Naive thymus-derived CD8-positive, alpha-beta T cell (primary cell): ENCODE measurements at regions not wholly inside any gene's neighbourhood (a gene's known extent, or its start where the extent isn't known, plus 50 kb on each side); places are given as distances from the start of the nearest gene placed in this dataset.
"Not testable (repeated sequence)": the region's sequence is repeated elsewhere in the genome, so short reads cannot be mapped to it uniquely, and the experiment has no call there.

ENCODE experiments used
- ATAC-seq, 2 donors: fragments of 150-1000 bp; cut with Tn5 transposase in 1 of 2; sonication (Bioruptor Pico), chemical (Tn5 transposase) in 1 of 2; 1 replicate in 1 of 2; 2 replicates in 1 of 2; pipeline ENCODE4 v1.10.0; 2021; ENCODE audit warnings: mild to moderate bottlenecking in 2 of 2, moderate library complexity in 2 of 2
- POLR2A ChIA-PET: fragments of 350-600 bp; sonication (Branson Sonifier 250); formaldehyde crosslinking; loops from one replicate; lab custom pipeline; 2021; ENCODE audit warnings: antibody characterized with exemption; lab: Charles Lee
- DNase-seq, 10 donors: peaks; one replicate each; pipeline versions ENCODE4 v3.0.0 to v3.0.0-alpha.2; 2020 to 2022
- H3K27ac Mint-ChIP-seq, 10 donors: one replicate each; pipeline ENCODE4 v1.8.0; 2020 to 2022; ENCODE audit warnings: mild to moderate bottlenecking in 10 of 10, mixed read lengths in 10 of 10, moderate library complexity in 4 of 10, inconsistent platforms in 1 of 10
- H3K27me3 Mint-ChIP-seq, 5 donors: one replicate each; pipeline ENCODE4 v1.8.0; 2021 to 2022; ENCODE audit warnings: mixed read lengths in 5 of 5
- H3K36me3 Mint-ChIP-seq, 3 donors: one replicate each; pipeline ENCODE4 v1.8.0; 2020 to 2022; ENCODE audit warnings: mixed read lengths in 3 of 3, mild to moderate bottlenecking in 2 of 3, inconsistent platforms in 1 of 3
- H3K4me1 Mint-ChIP-seq, 4 donors: one replicate each; pipeline ENCODE4 v1.8.0; 2021 to 2022; ENCODE audit warnings: mixed read lengths in 4 of 4
- H3K4me3 Mint-ChIP-seq, 10 donors: one replicate each; pipeline ENCODE4 v1.8.0; 2020 to 2022; ENCODE audit warnings: mild to moderate bottlenecking in 10 of 10, mixed read lengths in 10 of 10, moderate library complexity in 6 of 10, inconsistent platforms in 1 of 10
- H3K9me3 Mint-ChIP-seq, 9 donors: one replicate each; pipeline ENCODE4 v1.8.0; 2020 to 2022; ENCODE audit warnings: mixed read lengths in 9 of 9, mild to moderate bottlenecking in 3 of 9, inconsistent platforms in 1 of 9, moderate library complexity in 1 of 9

GRCh38 chr11:100594320-100594719 is 92.8 kb upstream of the ARHGAP42 start:
- Mint-ChIP-seq H3K36me3 (no peaks in the 10 kb centered on the region), H3K9me3 (peaks cover 0 to 16% (median 0%) of the 10 kb centered on the region in 9 donors), H3K4me3 (no peak overlapping the region), H3K27ac (no peak overlapping the region), H3K4me1 (no peaks in the 10 kb centered on the region), H3K27me3 (peaks cover 0 to 2% (median 0%) of the 10 kb centered on the region in 5 donors)
- no peak for DNase-seq
- no peak for ATAC-seq
- POLR2A ChIA-PET, result no interaction called here

GRCh38 chr11:100600941-100601340 is 86.1 kb upstream of the ARHGAP42 start:
- Mint-ChIP-seq H3K9me3 (peaks cover 0 to 14% (median 0%) of the 10 kb centered on the region in 9 donors), H3K36me3 (no peaks in the 10 kb centered on the region), H3K4me3 (no peak overlapping the region), H3K27me3 (peaks cover 0 to 7% (median 1%) of the 10 kb centered on the region in 5 donors), H3K27ac (no peak overlapping the region), H3K4me1 (no peaks in the 10 kb centered on the region)
- ATAC-seq (no peak), DNase-seq (no peak)
- POLR2A ChIA-PET, result no interaction called here

GRCh38 chr11:100602716-100603115 is 84.4 kb upstream of the ARHGAP42 start:
- DNase-seq (no peak), ATAC-seq (no peak)
- peaks cover 0 to 7% (median 1%) of the 10 kb centered on the region in 5 donors for H3K27me3 Mint-ChIP-seq
- H3K27ac Mint-ChIP-seq, result no peak overlapping the region
- no peaks in the 10 kb centered on the region for H3K4me1 Mint-ChIP-seq
- H3K4me3 Mint-ChIP-seq, result no peak overlapping the region
- H3K9me3 Mint-ChIP-seq, result peaks cover 0 to 10% (median 0%) of the 10 kb centered on the region in 9 donors
- H3K36me3 Mint-ChIP-seq, result no peaks in the 10 kb centered on the region
- POLR2A ChIA-PET, result no interaction called here

- peaks cover 0 to 38% (median 5%) of the 10 kb centered on the region in 9 donors for H3K9me3 Mint-ChIP-seq
- H3K4me1 Mint-ChIP-seq, H3K4me3 Mint-ChIP-seq, POLR2A ChIA-PET, DNase-seq, H3K27ac Mint-ChIP-seq, ATAC-seq, H3K27me3 Mint-ChIP-seq, H3K36me3 Mint-ChIP-seq: not testable (repeated sequence)
Observed at GRCh38 chr11:100607761-100608160, 79.3 kb upstream of the ARHGAP42 start.

- no peak overlapping the region for H3K27ac Mint-ChIP-seq
- H3K36me3 Mint-ChIP-seq, result peaks cover 0 to 5% (median 0%) of the 10 kb centered on the region in 3 donors
- DNase-seq (no peak), ATAC-seq (no peak)
- H3K27me3 Mint-ChIP-seq, result no peaks in the 10 kb centered on the region
- POLR2A ChIA-PET, result no interaction called here
- H3K4me1 Mint-ChIP-seq, result peaks cover 0 to 4% (median 0%) of the 10 kb centered on the region in 4 donors
- peaks cover 0 to 48% (median 5%) of the 10 kb centered on the region in 9 donors for H3K9me3 Mint-ChIP-seq
- no peak overlapping the region for H3K4me3 Mint-ChIP-seq
Observed at GRCh38 chr11:100612766-100613165, 74.3 kb upstream of the ARHGAP42 start.

- no peak for ATAC-seq
- peaks cover 0 to 4% (median 0%) of the 10 kb centered on the region in 5 donors for H3K27me3 Mint-ChIP-seq
- H3K27ac Mint-ChIP-seq, result no peak overlapping the region
- DNase-seq, result no peak
- H3K4me1 Mint-ChIP-seq, result no peaks in the 10 kb centered on the region
- POLR2A ChIA-PET, result no interaction called here
- no peak overlapping the region for H3K4me3 Mint-ChIP-seq
- peaks cover 0 to 14% (median 0%) of the 10 kb centered on the region in 3 donors for H3K36me3 Mint-ChIP-seq
- H3K9me3 Mint-ChIP-seq, result peaks cover 9 to 28% (median 21%) of the 10 kb centered on the region in 9 donors
Observed at GRCh38 chr11:100618914-100619313, 68.2 kb upstream of the ARHGAP42 start.

- Mint-ChIP-seq H3K36me3 (peaks cover 0 to 19% (median 0%) of the 10 kb centered on the region in 3 donors), H3K27ac (no peak overlapping the region), H3K4me1 (no peaks in the 10 kb centered on the region), H3K4me3 (no peak overlapping the region), H3K9me3 (peaks cover 12 to 33% (median 25%) of the 10 kb centered on the region in 9 donors), H3K27me3 (peaks cover 0 to 4% (median 0%) of the 10 kb centered on the region in 5 donors)
- POLR2A ChIA-PET, result no interaction called here
- DNase-seq (no peak), ATAC-seq (no peak)
Observed at GRCh38 chr11:100619484-100619883, 67.6 kb upstream of the ARHGAP42 start.

GRCh38 chr11:100622404-100622803 is 64.7 kb upstream of the ARHGAP42 start:
- ATAC-seq (no peak), DNase-seq (no peak)
- POLR2A ChIA-PET, result no interaction called here
- peaks cover 0 to 22% (median 0%) of the 10 kb centered on the region in 3 donors for H3K36me3 Mint-ChIP-seq
- peaks cover 0 to 4% (median 0%) of the 10 kb centered on the region in 5 donors for H3K27me3 Mint-ChIP-seq
- no peaks in the 10 kb centered on the region for H3K4me1 Mint-ChIP-seq
- no peak overlapping the region for H3K4me3 Mint-ChIP-seq
- H3K9me3 Mint-ChIP-seq, result peaks cover 15 to 36% (median 27%) of the 10 kb centered on the region in 9 donors
- no peak overlapping the region for H3K27ac Mint-ChIP-seq

GRCh38 chr11:100624346-100624745 is 62.7 kb upstream of the ARHGAP42 start:
- Mint-ChIP-seq H3K27me3 (peaks cover 0 to 9% (median 0%) of the 10 kb centered on the region in 5 donors), H3K27ac (no peak overlapping the region), H3K4me1 (no peaks in the 10 kb centered on the region), H3K9me3 (peaks cover 15 to 35% (median 25%) of the 10 kb centered on the region in 9 donors), H3K4me3 (no peak overlapping the region), H3K36me3 (peaks cover 0 to 22% (median 0%) of the 10 kb centered on the region in 3 donors)
- no peak for DNase-seq
- POLR2A ChIA-PET, result no interaction called here
- ATAC-seq, result no peak

- Mint-ChIP-seq H3K27me3 (peaks cover 0 to 9% (median 0%) of the 10 kb centered on the region in 5 donors), H3K4me1 (no peaks in the 10 kb centered on the region), H3K4me3 (no peak overlapping the region), H3K27ac (no peak overlapping the region), H3K9me3 (peaks cover 15 to 33% (median 23%) of the 10 kb centered on the region in 9 donors), H3K36me3 (peaks cover 0 to 22% (median 0%) of the 10 kb centered on the region in 3 donors)
- DNase-seq (no peak), ATAC-seq (no peak)
- POLR2A ChIA-PET, result no interaction called here
Observed at GRCh38 chr11:100625041-100625440, 62.0 kb upstream of the ARHGAP42 start.

GRCh38 chr11:100629671-100630070 is 57.4 kb upstream of the ARHGAP42 start:
- Mint-ChIP-seq H3K9me3 (peaks cover under 1 to 5% (median 3%) of the 10 kb centered on the region in 9 donors), H3K27me3 (peaks cover 0 to 8% (median 0%) of the 10 kb centered on the region in 5 donors), H3K27ac (no peak overlapping the region), H3K36me3 (peaks cover 0 to under 1% (median 0%) of the 10 kb centered on the region in 3 donors), H3K4me3 (no peak overlapping the region), H3K4me1 (no peaks in the 10 kb centered on the region)
- POLR2A ChIA-PET, result no interaction called here
- DNase-seq (no peak), ATAC-seq (no peak)

GRCh38 chr11:100630898-100631297 is 56.2 kb upstream of the ARHGAP42 start:
- Mint-ChIP-seq H3K9me3 (peaks cover 0 to 7% (median 0%) of the 10 kb centered on the region in 9 donors), H3K4me1 (no peaks in the 10 kb centered on the region), H3K36me3 (no peaks in the 10 kb centered on the region), H3K27me3 (peaks cover 0 to 8% (median 0%) of the 10 kb centered on the region in 5 donors), H3K27ac (no peak overlapping the region), H3K4me3 (no peak overlapping the region)
- POLR2A ChIA-PET, result no interaction called here
- ATAC-seq, result no peak
- DNase-seq, result no peak

GRCh38 chr11:100631316-100631715 is 55.8 kb upstream of the ARHGAP42 start:
- Mint-ChIP-seq H3K36me3 (no peaks in the 10 kb centered on the region), H3K4me1 (no peaks in the 10 kb centered on the region), H3K27me3 (peaks cover 0 to 8% (median 0%) of the 10 kb centered on the region in 5 donors), H3K27ac (no peak overlapping the region), H3K9me3 (peaks cover 0 to 9% (median 0%) of the 10 kb centered on the region in 9 donors), H3K4me3 (no peak overlapping the region)
- POLR2A ChIA-PET, result no interaction called here
- ATAC-seq (no peak), DNase-seq (no peak)

GRCh38 chr11:100632941-100633452 is 54.1 kb upstream of the ARHGAP42 start:
- no peaks in the 10 kb centered on the region for H3K4me1 Mint-ChIP-seq
- DNase-seq (no peak), ATAC-seq (no peak)
- peaks cover 0 to 5% (median 0%) of the 10 kb centered on the region in 5 donors for H3K27me3 Mint-ChIP-seq
- POLR2A ChIA-PET, result no interaction called here
- no peak overlapping the region for H3K27ac Mint-ChIP-seq
- peaks cover 0 to 10% (median 2%) of the 10 kb centered on the region in 9 donors for H3K9me3 Mint-ChIP-seq
- no peak overlapping the region for H3K4me3 Mint-ChIP-seq
- no peaks in the 10 kb centered on the region for H3K36me3 Mint-ChIP-seq
